Trophoblast cell (in vitro differentiated cells and primary cell): ENCODE measurements at regions not wholly inside any gene's neighbourhood (a gene's known extent, or its start where the extent isn't known, plus 50 kb on each side); places are given as distances from the start of the nearest gene placed in this dataset.

Experiments
- DNase-seq, 2 donors: peaks; one replicate each; pipeline ENCODE4 v3.0.0-alpha.2; 2016
- H2AFZ ChIP-seq: 2 replicates; pipeline ENCODE4 v1.6.1; 2013; ENCODE audit warnings: low read length, moderate library complexity, mild to moderate bottlenecking; ENCODE audit not compliant: insufficient read depth, poor library complexity
- H2AK5ac ChIP-seq: 2 replicates; pipeline ENCODE4 v1.6.1; 2013; ENCODE audit warnings: mild to moderate bottlenecking, low read length
- H2BK120ac ChIP-seq: 2 replicates; pipeline ENCODE4 v1.6.1; 2013; ENCODE audit warnings: low read length, mild to moderate bottlenecking, moderate library complexity; ENCODE audit not compliant: insufficient read depth, poor library complexity
- H2BK12ac ChIP-seq: 2 replicates; pipeline ENCODE4 v1.6.1; 2013; ENCODE audit warnings: mild to moderate bottlenecking, low read length, moderate library complexity
- H2BK5ac ChIP-seq: 2 replicates; pipeline ENCODE4 v1.6.1; 2013; ENCODE audit warnings: low read length, low read depth, moderate library complexity, mild to moderate bottlenecking; ENCODE audit not compliant: poor library complexity
- H3K14ac ChIP-seq: 2 replicates; pipeline ENCODE4 v1.6.1; 2013; ENCODE audit warnings: mild to moderate bottlenecking, low read length
- H3K18ac ChIP-seq: 2 replicates; pipeline ENCODE4 v1.6.1; 2013; ENCODE audit warnings: mild to moderate bottlenecking, low read length
- H3K23ac ChIP-seq: 2 replicates; pipeline ENCODE4 v1.6.1; 2013; ENCODE audit warnings: low read length
- H3K27ac ChIP-seq: 2 replicates; pipeline ENCODE4 v1.5.1; 2013; ENCODE audit warnings: low read depth, mild to moderate bottlenecking, inconsistent platforms, low read length, moderate library complexity
- H3K27me3 ChIP-seq: 2 replicates; pipeline ENCODE4 v1.6.1; 2013; ENCODE audit warnings: inconsistent platforms, mild to moderate bottlenecking, low read length, moderate library complexity; ENCODE audit not compliant: insufficient read depth
- H3K36me3 ChIP-seq, 2 experiments: 1 replicate in 1 of 2; 2 replicates in 1 of 2; pipeline ENCODE4 v1.6.1; 2013; ENCODE audit warnings: low read length in 2 of 2, mild to moderate bottlenecking in 2 of 2, moderate library complexity in 1 of 2; ENCODE audit not compliant: insufficient read depth in 2 of 2, control insufficient read depth in 1 of 2
- H3K4ac ChIP-seq: 2 replicates; pipeline ENCODE4 v1.6.1; 2013; ENCODE audit warnings: low read depth, mild to moderate bottlenecking, low read length, moderate library complexity
- H3K4me1 ChIP-seq, 2 experiments: 1 replicate in 1 of 2; 2 replicates in 1 of 2; pipeline ENCODE4 v1.6.1; 2013; ENCODE audit warnings: low read length in 2 of 2, mild to moderate bottlenecking in 2 of 2, moderate library complexity in 1 of 2; ENCODE audit not compliant: insufficient read depth in 2 of 2, control insufficient read depth in 1 of 2
- H3K4me2 ChIP-seq: 2 replicates; pipeline ENCODE4 v1.6.1; 2013; ENCODE audit warnings: inconsistent platforms, mild to moderate bottlenecking, low read length, moderate library complexity
- H3K4me3 ChIP-seq: 2 replicates; pipeline ENCODE4 v1.5.1; 2013; ENCODE audit warnings: mild to moderate bottlenecking, low read depth, low read length, inconsistent platforms
- H3K79me1 ChIP-seq: one replicate; pipeline ENCODE4 v1.6.1; 2013; ENCODE audit warnings: low read length
- H3K79me2 ChIP-seq: 2 replicates; pipeline ENCODE4 v1.6.1; 2013; ENCODE audit warnings: low read length, mild to moderate bottlenecking; ENCODE audit not compliant: control insufficient read depth, insufficient read depth, poor library complexity
- H3K9ac ChIP-seq: 2 replicates; pipeline ENCODE4 v1.6.1; 2013; ENCODE audit warnings: mild to moderate bottlenecking, low read length
- H3K9me3 ChIP-seq: 2 replicates; pipeline ENCODE4 v1.6.1; 2013; ENCODE audit warnings: low read depth, mild to moderate bottlenecking, control low read depth, inconsistent platforms, low read length; ENCODE audit not compliant: insufficient read depth
- H4K12ac ChIP-seq: 2 replicates; pipeline ENCODE4 v1.6.1; 2013; ENCODE audit warnings: low read depth, mild to moderate bottlenecking, low read length, moderate library complexity
- H4K8ac ChIP-seq: 2 replicates; pipeline ENCODE4 v1.6.1; 2013; ENCODE audit warnings: low read depth, mild to moderate bottlenecking, low read length, moderate library complexity
- H4K91ac ChIP-seq: one replicate; pipeline ENCODE4 v1.6.1; 2013; ENCODE audit warnings: low read depth, mild to moderate bottlenecking, low read length, moderate library complexity
- WGBS: extraction: QIAGEN DNeasy Blood & Tissue Kit; methylation state at CpG from one replicate; pipeline ENCODE4 v1.1.7; 2013; ENCODE audit warnings: missing lambda C conversion rate; ENCODE audit not compliant: insufficient read length, insufficient coverage; ENCODE audit errors: extremely low coverage; 5-methylcytosine and 5-hydroxymethylcytosine counted together

DNA sequence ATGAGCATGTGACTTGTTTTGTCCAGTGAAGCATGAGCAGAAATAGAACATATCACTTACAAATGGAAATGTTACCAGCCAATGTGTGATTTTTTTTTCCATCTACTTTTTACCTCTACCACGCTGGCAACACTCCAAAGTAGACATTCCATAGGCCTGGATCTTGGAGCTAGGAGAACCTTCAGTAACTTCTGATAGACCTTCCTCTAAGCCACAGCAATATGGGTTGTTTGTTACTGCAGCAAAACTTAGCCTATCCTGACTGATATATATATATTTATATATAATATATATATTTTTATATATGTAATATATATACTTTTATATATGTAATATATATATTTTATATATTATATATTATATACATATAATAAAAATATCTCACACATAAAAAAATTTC lies 284.4 kb upstream of the XYLT1 start:
- WGBS = no CpG with 5 or more reads among the region's 1 CpG
- Histone ChIP-seq H3K4ac (no peak overlapping the region), H3K9ac (no peak overlapping the region), H3K36me3 (no peaks in the 10 kb centered on the region), H4K8ac (no peak overlapping the region), H3K4me1 (no peaks in the 10 kb centered on the region), H3K18ac (no peak overlapping the region), H3K27me3 (no peaks in the 10 kb centered on the region), H3K4me3 (no peak overlapping the region), H2AFZ (no peak overlapping the region), H3K14ac (no peak overlapping the region), H2BK5ac (no peak overlapping the region), H3K27ac (no peak overlapping the region), H3K9me3 (no peaks in the 10 kb centered on the region), H2AK5ac (no peak overlapping the region), H3K79me2 (no peaks in the 10 kb centered on the region), H4K91ac (no peak overlapping the region), H2BK12ac (no peak overlapping the region), H4K12ac (no peak overlapping the region), H3K79me1 (no peaks in the 10 kb centered on the region), H2BK120ac (no peak overlapping the region), H3K23ac (no peak overlapping the region), H3K4me2 (no peak overlapping the region)
- DNase-seq = no peak

DNA sequence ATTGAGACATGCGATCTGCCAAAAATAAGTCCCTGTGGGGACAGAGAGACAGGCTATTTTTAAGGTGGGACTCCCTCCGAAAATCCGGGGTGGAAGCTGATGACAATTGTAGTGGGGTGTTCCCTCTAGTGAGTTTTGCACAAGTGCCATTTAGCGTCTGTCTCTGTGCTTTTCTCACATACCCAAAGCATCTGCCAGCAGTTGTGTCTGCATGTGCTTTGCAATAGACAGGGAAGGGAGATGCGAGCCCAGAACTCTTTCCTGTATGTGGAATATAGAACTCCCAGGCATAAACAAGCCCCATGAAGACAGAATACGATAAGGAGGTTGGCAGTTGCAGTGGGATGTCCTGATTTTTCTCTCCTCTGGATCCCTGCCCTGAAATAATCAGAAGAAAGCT lies 282.7 kb upstream of the XYLT1 start:
- H3K79me2 ChIP-seq = no peaks in the 10 kb centered on the region
- H4K8ac ChIP-seq = no peak overlapping the region
- H2AK5ac ChIP-seq = no peak overlapping the region
- H3K4me3 ChIP-seq = no peak overlapping the region
- no peak overlapping the region for H3K4me2 ChIP-seq
- no peak overlapping the region for H2AFZ ChIP-seq
- no peak overlapping the region for H3K23ac ChIP-seq
- no peak overlapping the region for H3K9ac ChIP-seq
- no peak overlapping the region for H4K12ac ChIP-seq
- no peak overlapping the region for H3K14ac ChIP-seq
- no peak overlapping the region for H3K4ac ChIP-seq
- H2BK12ac ChIP-seq = no peak overlapping the region
- no peak for DNase-seq
- H3K18ac ChIP-seq = no peak overlapping the region
- no peaks in the 10 kb centered on the region for H3K27me3 ChIP-seq
- WGBS = no CpG with 5 or more reads among the region's 6 CpGs
- no peaks in the 10 kb centered on the region for H3K79me1 ChIP-seq
- H3K36me3 ChIP-seq = no peaks in the 10 kb centered on the region
- no peaks in the 10 kb centered on the region for H3K4me1 ChIP-seq
- no peak overlapping the region for H3K27ac ChIP-seq
- no peak overlapping the region for H2BK120ac ChIP-seq
- no peak overlapping the region for H2BK5ac ChIP-seq
- H3K9me3 ChIP-seq = no peaks in the 10 kb centered on the region
- H4K91ac ChIP-seq = no peak overlapping the region

DNA sequence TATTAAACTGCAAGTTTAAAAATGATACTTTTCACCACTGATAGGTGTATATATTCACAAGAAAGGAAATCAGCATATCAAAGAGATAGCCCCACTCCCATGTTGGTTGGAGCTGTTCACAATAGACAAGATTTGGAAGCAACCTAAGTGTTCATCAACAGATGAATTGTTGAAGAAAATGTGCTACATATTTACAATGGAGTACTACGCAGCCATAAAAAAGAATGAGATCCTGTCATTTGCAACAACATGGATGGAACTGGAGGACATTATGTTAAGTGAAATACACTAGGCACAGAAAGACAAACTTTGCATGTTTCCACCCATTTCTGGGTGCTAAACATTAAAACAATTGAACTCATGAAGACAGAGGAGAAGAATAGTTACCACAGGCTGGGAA lies 278.9 kb upstream of the XYLT1 start:
- Histone ChIP-seq H2BK12ac (no peak overlapping the region), H3K27me3 (no peaks in the 10 kb centered on the region)

DNA sequence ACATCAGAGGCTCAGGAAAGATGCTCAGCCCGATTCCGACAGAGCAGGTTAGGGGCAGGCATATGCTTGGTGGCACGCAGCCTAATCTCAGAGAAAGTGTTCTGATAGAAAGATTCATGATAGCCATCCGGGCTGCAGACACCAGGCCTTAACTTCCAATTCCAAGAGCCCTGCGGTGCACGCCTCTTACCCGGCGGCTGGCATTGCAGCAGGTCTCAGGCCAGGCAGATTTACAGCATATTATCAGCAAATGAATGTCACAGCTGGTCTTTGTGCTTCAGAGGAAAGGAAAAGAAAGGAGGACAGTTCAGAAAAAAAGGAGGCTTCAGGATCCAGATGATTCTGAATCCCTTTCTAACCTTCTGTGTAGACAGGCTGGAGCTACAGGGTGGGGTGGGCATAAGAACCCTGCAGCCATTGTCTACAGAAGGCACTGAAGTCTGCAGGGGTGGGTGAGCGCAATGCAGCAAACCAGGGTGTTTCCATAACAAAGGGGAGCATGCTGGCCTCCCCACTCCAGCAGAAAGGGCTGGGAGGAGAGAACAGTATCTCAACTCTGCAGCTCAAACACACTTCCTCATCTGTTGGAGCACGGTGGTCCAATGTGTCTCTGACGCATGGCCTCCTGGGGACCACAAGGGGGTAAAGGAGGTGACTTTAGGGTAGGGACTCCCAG lies 277.4 kb upstream of the XYLT1 start:
- Histone ChIP-seq H3K9ac (no peak overlapping the region), H2BK12ac (no peak overlapping the region), H4K8ac (no peak overlapping the region), H2BK120ac (no peak overlapping the region), H3K4ac (no peak overlapping the region), H3K36me3 (no peaks in the 10 kb centered on the region), H4K91ac (no peak overlapping the region), H3K79me2 (no peaks in the 10 kb centered on the region), H3K4me1 (no peaks in the 10 kb centered on the region), H3K9me3 (no peaks in the 10 kb centered on the region), H2AFZ (no peak overlapping the region), H4K12ac (no peak overlapping the region), H3K14ac (no peak overlapping the region), H2BK5ac (no peak overlapping the region), H3K27me3 (no peaks in the 10 kb centered on the region), H3K4me3 (no peak overlapping the region), H2AK5ac (no peak overlapping the region), H3K23ac (peak overlapping the region; percentile 63), H3K18ac (no peak overlapping the region), H3K4me2 (no peak overlapping the region), H3K27ac (no peak overlapping the region), H3K79me1 (no peaks in the 10 kb centered on the region)
- no peak for DNase-seq
- WGBS = no CpG with 5 or more reads among the region's 11 CpGs

More for the DNA sequence above, 278.9 kb upstream of the XYLT1 start:
- H3K18ac ChIP-seq = no peak overlapping the region
- H2BK120ac ChIP-seq = no peak overlapping the region
- H3K9ac ChIP-seq = no peak overlapping the region
- H2AK5ac ChIP-seq = no peak overlapping the region
- H3K79me1 ChIP-seq = no peaks in the 10 kb centered on the region
- no peaks in the 10 kb centered on the region for H3K9me3 ChIP-seq
- no peak for DNase-seq
- no peak overlapping the region for H3K27ac ChIP-seq
- no peak overlapping the region for H3K4ac ChIP-seq
- no peak overlapping the region for H4K12ac ChIP-seq
- no peak overlapping the region for H2BK5ac ChIP-seq
- no peak overlapping the region for H3K4me3 ChIP-seq
- H3K23ac ChIP-seq = no peak overlapping the region
- no peaks in the 10 kb centered on the region for H3K36me3 ChIP-seq
- H2AFZ ChIP-seq = no peak overlapping the region
- no peaks in the 10 kb centered on the region for H3K4me1 ChIP-seq
- no peak overlapping the region for H3K14ac ChIP-seq
- no peak overlapping the region for H3K4me2 ChIP-seq
- no peaks in the 10 kb centered on the region for H3K79me2 ChIP-seq
- WGBS = no CpG with 5 or more reads among the region's 1 CpG
- no peak overlapping the region for H4K91ac ChIP-seq
- H4K8ac ChIP-seq = no peak overlapping the region
